Liver (tissue), 8 donors: ENCODE measurements at regions not wholly inside any gene's neighbourhood (a gene's known extent, or its start where the extent isn't known, plus 50 kb on each side); places are given as distances from the start of the nearest gene placed in this dataset.

Experiments used
- DNase-seq: peaks from one replicate; pipeline ENCODE4 v3.0.0-alpha.2; 2017; ENCODE audit warnings: low spot score
- H3K27ac ChIP-seq, 2 donors: one replicate each; pipeline ENCODE4 v1.7.0; 2013; ENCODE audit warnings: inconsistent platforms in 2 of 2, low read length in 2 of 2, control low read depth in 1 of 2, low read depth in 1 of 2, mild to moderate bottlenecking in 1 of 2
- H3K27me3 ChIP-seq, 4 donors: one replicate each; pipeline versions ENCODE4 v1.6.1 to v1.7.0; 2013; ENCODE audit warnings: low read length in 3 of 4, inconsistent platforms in 1 of 4, mild to moderate bottlenecking in 1 of 4, moderate library complexity in 1 of 4; ENCODE audit not compliant: control insufficient read depth in 4 of 4, insufficient read depth in 4 of 4
- H3K36me3 ChIP-seq, 4 donors: one replicate each; pipeline versions ENCODE4 v1.6.1 to v1.7.0; 2013; ENCODE audit warnings: low read length in 3 of 4, mild to moderate bottlenecking in 3 of 4, low read depth in 1 of 4, moderate library complexity in 1 of 4; ENCODE audit not compliant: control insufficient read depth in 4 of 4, insufficient read depth in 3 of 4
- H3K4me1 ChIP-seq, 4 donors: one replicate each; pipeline versions ENCODE4 v1.6.1 to v1.7.0; 2013; ENCODE audit warnings: low read length in 3 of 4, mild to moderate bottlenecking in 3 of 4, moderate library complexity in 1 of 4; ENCODE audit not compliant: control insufficient read depth in 4 of 4, insufficient read depth in 4 of 4
- H3K4me3 ChIP-seq, 3 donors: one replicate each; pipeline versions ENCODE4 v1.6.1 to v1.7.0; 2013; ENCODE audit warnings: low read length in 3 of 3, control low read depth in 1 of 3, low read depth in 1 of 3, mild to moderate bottlenecking in 1 of 3
- H3K9ac ChIP-seq, 2 donors: one replicate each; pipeline ENCODE4 v1.7.0; 2013; ENCODE audit warnings: low read length in 2 of 2, mild to moderate bottlenecking in 2 of 2, moderate library complexity in 2 of 2, control low read depth in 1 of 2, low read depth in 1 of 2
- H3K9me3 ChIP-seq, 4 donors: one replicate each; pipeline versions ENCODE4 v1.6.1 to v1.7.0; 2013; ENCODE audit warnings: low read length in 3 of 4; ENCODE audit not compliant: control insufficient read depth in 4 of 4
- EGR1 ChIP-seq, 2 donors: IDR thresholded peaks; 2 replicates each; pipeline ENCODE4 v1.6.1; 2016 to 2018; ENCODE audit warnings: antibody characterized with exemption in 2 of 2, low read depth in 2 of 2
- FOXA1 ChIP-seq: IDR thresholded peaks from 2 replicates; pipeline ENCODE4 v1.6.1; 2016; ENCODE audit warnings: antibody characterized with exemption
- FOXA2 ChIP-seq: IDR thresholded peaks from 2 replicates; pipeline ENCODE4 v1.6.1; 2016; ENCODE audit warnings: antibody characterized with exemption
- GABPA ChIP-seq, 2 donors: IDR thresholded peaks in 1 of 2; conservative IDR thresholded peaks in 1 of 2; 2 replicates each; pipeline ENCODE4 v1.6.1; 2016; ENCODE audit warnings: antibody characterized with exemption in 2 of 2, mild to moderate bottlenecking in 1 of 2, moderate library complexity in 1 of 2
- HNF4A ChIP-seq, 2 donors: conservative IDR thresholded peaks; 2 replicates each; pipeline ENCODE4 v1.6.1; 2016; ENCODE audit warnings: antibody characterized with exemption in 2 of 2, mild to moderate bottlenecking in 2 of 2
- HNF4G ChIP-seq: IDR thresholded peaks from 2 replicates; pipeline ENCODE4 v1.6.1; 2016; ENCODE audit warnings: antibody characterized with exemption
- JUND ChIP-seq, 2 donors: IDR thresholded peaks; 2 replicates each; pipeline ENCODE4 v1.6.1; 2016; ENCODE audit warnings: antibody characterized with exemption in 2 of 2
- NR2F2 ChIP-seq: IDR thresholded peaks from 2 replicates; pipeline ENCODE4 v1.6.1; 2016; ENCODE audit warnings: antibody characterized with exemption
- RAD21 ChIP-seq, 2 donors: IDR thresholded peaks; 2 replicates each; pipeline ENCODE4 v1.6.1; 2016; ENCODE audit warnings: antibody characterized with exemption in 2 of 2, mild to moderate bottlenecking in 2 of 2
- RXRA ChIP-seq, 2 donors: IDR thresholded peaks; 2 replicates each; pipeline ENCODE4 v1.6.1; 2017 to 2018; ENCODE audit warnings: antibody characterized with exemption in 2 of 2, mild to moderate bottlenecking in 1 of 2
- SP1 ChIP-seq: IDR thresholded peaks from 2 replicates; pipeline ENCODE4 v1.6.1; 2018; ENCODE audit warnings: antibody characterized with exemption, mild to moderate bottlenecking
- TAF1 ChIP-seq: conservative IDR thresholded peaks from 2 replicates; pipeline ENCODE4 v1.6.1; 2016; ENCODE audit warnings: antibody characterized with exemption, mild to moderate bottlenecking
- YY1 ChIP-seq: IDR thresholded peaks from 2 replicates; pipeline ENCODE4 v1.6.1; 2016; ENCODE audit warnings: antibody characterized with exemption, mild to moderate bottlenecking
- WGBS: extraction: QIAGEN DNeasy Blood & Tissue Kit; methylation state at CpG from one replicate; pipeline ENCODE4 v1.1.7; 2013; 5-methylcytosine and 5-hydroxymethylcytosine counted together
- TF ChIP-seq, protein P1 (sequence below): fragments of 150-350 bp; IDR thresholded peaks from 2 replicates; pipeline ENCODE4 v1.5.1; 2017; ENCODE audit warnings: improper control_type of control experiment, low read depth, low read length; ENCODE audit not compliant: missing input control
- TF ChIP-seq, protein P2 (sequence below): IDR thresholded peaks from 2 replicates; pipeline ENCODE4 v1.6.1; 2016; ENCODE audit warnings: antibody characterized with exemption
- TF ChIP-seq, protein P3 (sequence below): IDR thresholded peaks from 2 replicates; pipeline ENCODE4 v1.6.1; 2016; ENCODE audit warnings: antibody characterized with exemption, mild to moderate bottlenecking
- TF ChIP-seq, protein P4 (sequence below): IDR thresholded peaks from 2 replicates; pipeline ENCODE4 v1.6.1; 2016; ENCODE audit warnings: antibody characterized with exemption
- donor health status: healthy.
- donor health status: healthy.
- donor health status: healthy.
- donor health status: healthy.
- donor health status: healthy.

DNA sequence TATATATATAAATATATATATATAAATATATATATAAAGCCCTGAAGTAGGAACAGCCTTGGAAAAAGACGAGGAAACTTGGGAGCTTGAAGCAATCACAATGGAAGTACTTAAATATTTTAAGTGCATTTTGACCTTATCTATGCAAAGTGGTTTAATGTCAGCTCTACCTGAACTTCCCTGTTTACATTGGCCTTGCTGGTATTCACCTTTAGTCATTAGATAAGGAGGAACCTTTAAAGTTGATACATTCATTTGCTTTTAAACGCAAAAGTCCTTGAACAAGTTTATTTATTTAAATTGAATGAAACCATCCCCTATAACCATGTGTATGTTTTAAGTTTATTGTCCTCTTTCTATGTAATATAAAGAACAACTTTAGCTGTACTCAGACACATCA lies 166.7 kb upstream of the ANKRD50 start (continued):
- TF ChIP-seq, protein P1, sequence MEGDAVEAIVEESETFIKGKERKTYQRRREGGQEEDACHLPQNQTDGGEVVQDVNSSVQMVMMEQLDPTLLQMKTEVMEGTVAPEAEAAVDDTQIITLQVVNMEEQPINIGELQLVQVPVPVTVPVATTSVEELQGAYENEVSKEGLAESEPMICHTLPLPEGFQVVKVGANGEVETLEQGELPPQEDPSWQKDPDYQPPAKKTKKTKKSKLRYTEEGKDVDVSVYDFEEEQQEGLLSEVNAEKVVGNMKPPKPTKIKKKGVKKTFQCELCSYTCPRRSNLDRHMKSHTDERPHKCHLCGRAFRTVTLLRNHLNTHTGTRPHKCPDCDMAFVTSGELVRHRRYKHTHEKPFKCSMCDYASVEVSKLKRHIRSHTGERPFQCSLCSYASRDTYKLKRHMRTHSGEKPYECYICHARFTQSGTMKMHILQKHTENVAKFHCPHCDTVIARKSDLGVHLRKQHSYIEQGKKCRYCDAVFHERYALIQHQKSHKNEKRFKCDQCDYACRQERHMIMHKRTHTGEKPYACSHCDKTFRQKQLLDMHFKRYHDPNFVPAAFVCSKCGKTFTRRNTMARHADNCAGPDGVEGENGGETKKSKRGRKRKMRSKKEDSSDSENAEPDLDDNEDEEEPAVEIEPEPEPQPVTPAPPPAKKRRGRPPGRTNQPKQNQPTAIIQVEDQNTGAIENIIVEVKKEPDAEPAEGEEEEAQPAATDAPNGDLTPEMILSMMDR: no peak
- TF ChIP-seq, protein P2, sequence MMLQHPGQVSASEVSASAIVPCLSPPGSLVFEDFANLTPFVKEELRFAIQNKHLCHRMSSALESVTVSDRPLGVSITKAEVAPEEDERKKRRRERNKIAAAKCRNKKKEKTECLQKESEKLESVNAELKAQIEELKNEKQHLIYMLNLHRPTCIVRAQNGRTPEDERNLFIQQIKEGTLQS: no peak
- TF ChIP-seq GABPA (IDR thresholded peaks at IDR 0.05 in 1 of 2, conservative IDR thresholded peaks at IDR 0.05 in 1 of 2): no peak
- TF ChIP-seq TAF1: no peak
- TF ChIP-seq SP1: no peak
- TF ChIP-seq NR2F2: no peak
- TF ChIP-seq FOXA2: no peak

DNA sequence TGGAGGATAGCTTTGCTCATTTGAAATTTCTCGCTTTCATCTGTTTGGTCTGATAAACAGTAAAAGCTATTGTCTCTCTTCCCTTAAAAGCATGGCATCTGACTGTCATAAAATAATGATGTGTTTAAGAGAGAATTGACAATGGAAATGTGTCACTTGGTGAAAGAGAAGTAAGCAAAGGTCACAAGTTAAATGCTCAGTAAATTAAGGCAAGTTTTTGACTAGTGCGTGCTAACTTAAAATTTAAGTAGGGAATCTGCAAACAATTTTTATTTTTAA lies 161.6 kb upstream of the ANKRD50 start:
- 94% methylated on average over 2 of the region's 2 CpGs for WGBS
- DNase-seq: no peak
- Histone ChIP-seq H3K9me3 (peaks cover 0 to 5% (median 2%) of the 10 kb centered on the region in 4 donors), H3K27ac (no peak overlapping the region), H3K9ac (no peak overlapping the region), H3K4me3 (no peak overlapping the region), H3K36me3 (no peaks in the 10 kb centered on the region), H3K27me3 (no peaks in the 10 kb centered on the region), H3K4me1 (no peaks in the 10 kb centered on the region)
- no peak for TF ChIP-seq HNF4A (conservative IDR thresholded peaks at IDR 0.05)
- no peak for TF ChIP-seq HNF4G
- TF ChIP-seq, protein P3, sequence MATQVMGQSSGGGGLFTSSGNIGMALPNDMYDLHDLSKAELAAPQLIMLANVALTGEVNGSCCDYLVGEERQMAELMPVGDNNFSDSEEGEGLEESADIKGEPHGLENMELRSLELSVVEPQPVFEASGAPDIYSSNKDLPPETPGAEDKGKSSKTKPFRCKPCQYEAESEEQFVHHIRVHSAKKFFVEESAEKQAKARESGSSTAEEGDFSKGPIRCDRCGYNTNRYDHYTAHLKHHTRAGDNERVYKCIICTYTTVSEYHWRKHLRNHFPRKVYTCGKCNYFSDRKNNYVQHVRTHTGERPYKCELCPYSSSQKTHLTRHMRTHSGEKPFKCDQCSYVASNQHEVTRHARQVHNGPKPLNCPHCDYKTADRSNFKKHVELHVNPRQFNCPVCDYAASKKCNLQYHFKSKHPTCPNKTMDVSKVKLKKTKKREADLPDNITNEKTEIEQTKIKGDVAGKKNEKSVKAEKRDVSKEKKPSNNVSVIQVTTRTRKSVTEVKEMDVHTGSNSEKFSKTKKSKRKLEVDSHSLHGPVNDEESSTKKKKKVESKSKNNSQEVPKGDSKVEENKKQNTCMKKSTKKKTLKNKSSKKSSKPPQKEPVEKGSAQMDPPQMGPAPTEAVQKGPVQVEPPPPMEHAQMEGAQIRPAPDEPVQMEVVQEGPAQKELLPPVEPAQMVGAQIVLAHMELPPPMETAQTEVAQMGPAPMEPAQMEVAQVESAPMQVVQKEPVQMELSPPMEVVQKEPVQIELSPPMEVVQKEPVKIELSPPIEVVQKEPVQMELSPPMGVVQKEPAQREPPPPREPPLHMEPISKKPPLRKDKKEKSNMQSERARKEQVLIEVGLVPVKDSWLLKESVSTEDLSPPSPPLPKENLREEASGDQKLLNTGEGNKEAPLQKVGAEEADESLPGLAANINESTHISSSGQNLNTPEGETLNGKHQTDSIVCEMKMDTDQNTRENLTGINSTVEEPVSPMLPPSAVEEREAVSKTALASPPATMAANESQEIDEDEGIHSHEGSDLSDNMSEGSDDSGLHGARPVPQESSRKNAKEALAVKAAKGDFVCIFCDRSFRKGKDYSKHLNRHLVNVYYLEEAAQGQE: no peak
- TF ChIP-seq SP1: no peak
- TF ChIP-seq EGR1 (IDR thresholded peaks at IDR 0.05; ENCODE audit: low read depth in 2 of 2): no peak
- no peak for TF ChIP-seq YY1
- TF ChIP-seq GABPA (IDR thresholded peaks at IDR 0.05 in 1 of 2, conservative IDR thresholded peaks at IDR 0.05 in 1 of 2): no peak
- TF ChIP-seq RAD21 (IDR thresholded peaks at IDR 0.05): no peak
- TF ChIP-seq, protein P4, sequence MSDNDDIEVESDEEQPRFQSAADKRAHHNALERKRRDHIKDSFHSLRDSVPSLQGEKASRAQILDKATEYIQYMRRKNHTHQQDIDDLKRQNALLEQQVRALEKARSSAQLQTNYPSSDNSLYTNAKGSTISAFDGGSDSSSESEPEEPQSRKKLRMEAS: no peak
- TF ChIP-seq TAF1: no peak
- no peak for TF ChIP-seq RXRA (IDR thresholded peaks at IDR 0.05)
- TF ChIP-seq FOXA2: no peak
- no peak for TF ChIP-seq JUND (IDR thresholded peaks at IDR 0.05)
- TF ChIP-seq NR2F2: no peak
- TF ChIP-seq, protein P1: no peak
- TF ChIP-seq FOXA1: no peak
